ENCODE measurements at regions not wholly inside any gene's neighbourhood (a gene's known extent, or its start where the extent isn't known, plus 50 kb on each side); places are given as distances from the start of the nearest gene placed in this dataset.

- Histone ChIP-seq H3K27me3 (ENCODE audit: control insufficient read depth in 1 of 2, insufficient read depth in 2 of 2, low read length in 2 of 2) (no peaks in the 10 kb centered on the region; a peak in 1 of 5 replicates), H3K79me2 (ENCODE audit: insufficient read depth, low read length) (no peaks in the 10 kb centered on the region), H3K4me1 (ENCODE audit: insufficient read depth, low read length) (no peaks in the 10 kb centered on the region), H3K4me2 (ENCODE audit: low read depth, low read length) (no peak overlapping the region), H3K4me3 (replicated peaks in 1 of 3; ENCODE audit: insufficient read depth in 1 of 3, low read depth in 2 of 3, low read length in 3 of 3) (no peak overlapping the region), H2AFZ (ENCODE audit: low read length) (no peak overlapping the region), H4K20me1 (ENCODE audit: insufficient read depth, low read length) (no peaks in the 10 kb centered on the region), H3K9me3 (ENCODE audit: low read length) (no peaks in the 10 kb centered on the region), H3K27ac (ENCODE audit: extremely low read length, insufficient read depth, low read length) (no peak overlapping the region), H3K9ac (ENCODE audit: insufficient read depth, low read depth, low read length) (no peak overlapping the region), H3K36me3 (replicated peaks in 1 of 2; ENCODE audit: control insufficient read depth in 1 of 2, insufficient read depth in 2 of 2, low read length in 2 of 2) (no peaks in the 10 kb centered on the region)
- ChIA-PET POLR2A (no interaction called here), CTCF (ENCODE audit: low intra/inter-chr PET ratio, low total read pairs) (no interaction called here)
- TF ChIP-seq ZNF644 (CRISPR knock-in tag; IDR thresholded peaks at IDR 0.05; ENCODE audit: low read depth) (no peak), TEAD3 (CRISPR knock-in tag; optimal IDR thresholded peaks at IDR 0.05; ENCODE audit: borderline replicate concordance) (no peak)
- FAIRE-seq (no peak), ATAC-seq (no peak), DNase-seq (ENCODE audit: low spot score) (no peak)
- intact Hi-C loops (cut with micrococcal nuclease; ENCODE audit: unreplicated experiment), result no loop called here
- in situ Hi-C loops (cut with HindIII; ENCODE audit: extremely low pct_ligation_motif_present, low pct_unique_long_range_greater_than_20kb), result no loop called here
- no TSS peak for BruUV-seq (replicated peaks)
Measured at GRCh38 chr1:50318428-50318827, 104.8 kb downstream of the DMRTA2 start.

- FAIRE-seq, result no peak
- TF ChIP-seq PRDM10 (CRISPR knock-in tag; IDR thresholded peaks at IDR 0.05; ENCODE audit: low read depth) (0 out of 2 replicates have a peak, but pooled peaks have one; percentile 47), ZNF580 (CRISPR knock-in tag; IDR thresholded peaks at IDR 0.05; ENCODE audit: borderline replicate concordance, low read depth) (peak; percentile 71; the same call in 1 of the 2 replicates), ZNF670 (CRISPR knock-in tag; IDR thresholded peaks at IDR 0.05; ENCODE audit: borderline replicate concordance) (no peak), MAZ (IDR thresholded peaks at IDR 0.05; ENCODE audit: borderline replicate concordance, low read depth, low read length) (no peak), MAZ (CRISPR knock-in tag; IDR thresholded peaks at IDR 0.05; ENCODE audit: low read depth) (0 out of 2 replicates have a peak, but pooled peaks have one; percentile 38), ZNF776 (CRISPR knock-in tag; IDR thresholded peaks at IDR 0.05) (no peak), REPIN1 (CRISPR knock-in tag; IDR thresholded peaks at IDR 0.05; ENCODE audit: borderline replicate concordance, low read depth) (no peak), MLXIP (CRISPR knock-in tag; IDR thresholded peaks at IDR 0.05; ENCODE audit: borderline replicate concordance) (peak; percentile 64; the same call in 1 of the 2 replicates), MLLT10 (CRISPR knock-in tag; IDR thresholded peaks at IDR 0.05) (no peak), HNF4A (CRISPR knock-in tag; IDR thresholded peaks at IDR 0.05) (no peak)
Measured at GRCh38 chr1:50308878-50309277, 114.4 kb downstream of the DMRTA2 start.

More at GRCh38 chr1:50308878-50309277, 114.4 kb downstream of the DMRTA2 start:
- whole genome bisulfite sequencing (ENCODE audit: low lambda C conversion rate), result no CpG with 5 or more reads among the region's 6 CpGs
- ATAC-seq (peak; percentile 83), DNase-seq (ENCODE audit: low spot score) (peak; percentile 26)
- Histone ChIP-seq H3K79me2 (ENCODE audit: insufficient read depth, low read length) (no peaks in the 10 kb centered on the region), H3K9me3 (ENCODE audit: low read length) (no peaks in the 10 kb centered on the region), H3K27me3 (ENCODE audit: control insufficient read depth in 1 of 2, insufficient read depth in 2 of 2, low read length in 2 of 2) (no peaks in the 10 kb centered on the region), H3K27ac (ENCODE audit: extremely low read length, insufficient read depth, low read length) (no peak overlapping the region), H4K20me1 (ENCODE audit: insufficient read depth, low read length) (no peaks in the 10 kb centered on the region), H3K4me3 (replicated peaks in 1 of 3; ENCODE audit: insufficient read depth in 1 of 3, low read depth in 2 of 3, low read length in 3 of 3) (no peak overlapping the region), H3K4me2 (ENCODE audit: low read depth, low read length) (no peak overlapping the region), H3K36me3 (replicated peaks in 1 of 2; ENCODE audit: control insufficient read depth in 1 of 2, insufficient read depth in 2 of 2, low read length in 2 of 2) (no peaks in the 10 kb centered on the region), H2AFZ (ENCODE audit: low read length) (no peak overlapping the region), H3K9ac (ENCODE audit: insufficient read depth, low read depth, low read length) (no peak overlapping the region), H3K4me1 (ENCODE audit: insufficient read depth, low read length) (no peaks in the 10 kb centered on the region)
- ChIA-PET CTCF (ENCODE audit: low intra/inter-chr PET ratio, low total read pairs) (no interaction called here), POLR2A (no interaction called here)
- no TSS peak for BruUV-seq (replicated peaks)
- in situ Hi-C loops (cut with HindIII; ENCODE audit: extremely low pct_ligation_motif_present, low pct_unique_long_range_greater_than_20kb), result no loop called here
- intact Hi-C loops (cut with micrococcal nuclease; ENCODE audit: unreplicated experiment), result no loop called here
